Hematopoietic multipotent progenitor cell treated with erythropoietin and hydrocortisone succinate and interleukin-3 and kit ligand, for 15 days (in vitro differentiated cells): ENCODE measurements at regions not wholly inside any gene's neighbourhood (a gene's known extent, or its start where the extent isn't known, plus 50 kb on each side); places are given as distances from the start of the nearest gene placed in this dataset.
"Not testable (repeated sequence)": the region's sequence is repeated elsewhere in the genome, so short reads cannot be mapped to it uniquely, and the experiment has no call there.

ENCODE experiments used
- DNase-seq: peaks from one replicate; pipeline ENCODE4 v3.0.0-alpha.2; 2015; ENCODE audit warnings: low spot score

- no peak for DNase-seq
Measured at GRCh38 chr5:68991279-68992084, 102.3 kb upstream of the SLC30A5 start.

GRCh38 chr5:68994645-68995044, 99.2 kb upstream of the SLC30A5 start:
- no peak for DNase-seq

GRCh38 chr5:68995845-68996545, 97.8 kb upstream of the SLC30A5 start:
- no peak for DNase-seq

DNA sequence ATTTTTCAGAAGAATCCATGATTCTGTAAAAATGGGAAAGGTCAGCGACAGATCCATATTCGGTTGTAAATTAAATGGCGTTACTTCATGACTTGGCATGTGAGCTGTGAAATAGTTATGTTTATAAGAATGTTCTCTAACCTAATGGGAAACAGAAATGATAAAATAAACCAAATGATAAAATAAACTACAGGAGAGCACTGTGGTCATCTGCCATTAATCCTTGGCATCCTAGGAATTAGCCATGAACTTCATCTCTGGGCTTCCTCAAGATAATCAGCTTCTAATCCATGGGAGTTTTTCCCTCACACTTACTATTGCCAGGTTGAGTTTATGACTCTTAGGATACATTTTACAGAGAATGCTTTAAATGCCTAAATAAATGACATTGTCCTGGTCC, 94.6 kb upstream of the SLC30A5 start:
- no peak for DNase-seq

DNA sequence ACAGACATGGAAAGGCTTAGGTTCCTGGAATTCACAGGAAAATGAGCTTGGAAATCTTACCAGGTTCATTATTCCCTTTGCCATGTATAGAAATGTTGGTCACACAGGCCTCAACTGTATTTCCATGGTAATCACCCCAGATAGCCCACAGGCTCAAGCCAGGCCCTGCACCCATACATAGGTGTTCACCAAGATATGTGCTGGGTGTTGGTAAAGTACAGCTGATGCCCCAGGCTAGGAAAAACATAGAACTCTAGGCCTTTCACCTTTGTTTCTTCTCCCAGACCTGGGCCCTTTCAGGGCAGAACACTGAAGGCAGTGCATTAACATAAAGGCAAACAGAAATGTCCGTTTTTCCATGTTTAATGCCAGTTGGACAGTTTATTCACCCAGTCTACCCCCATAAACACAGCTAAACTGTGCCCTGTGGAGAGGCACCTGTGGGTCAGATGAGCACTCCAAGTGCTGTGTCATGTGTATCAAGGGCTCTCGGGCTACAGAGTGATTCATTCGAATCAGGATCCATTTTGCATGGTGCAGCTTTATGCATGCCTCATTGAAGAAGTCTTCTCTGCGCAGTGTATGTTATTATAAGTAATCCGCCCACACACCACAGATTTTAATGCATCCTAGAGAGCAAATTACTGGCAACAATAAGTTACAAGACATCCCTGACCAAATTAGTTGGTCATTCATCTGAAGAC, 93.4 kb upstream of the SLC30A5 start:
- no peak for DNase-seq

DNA sequence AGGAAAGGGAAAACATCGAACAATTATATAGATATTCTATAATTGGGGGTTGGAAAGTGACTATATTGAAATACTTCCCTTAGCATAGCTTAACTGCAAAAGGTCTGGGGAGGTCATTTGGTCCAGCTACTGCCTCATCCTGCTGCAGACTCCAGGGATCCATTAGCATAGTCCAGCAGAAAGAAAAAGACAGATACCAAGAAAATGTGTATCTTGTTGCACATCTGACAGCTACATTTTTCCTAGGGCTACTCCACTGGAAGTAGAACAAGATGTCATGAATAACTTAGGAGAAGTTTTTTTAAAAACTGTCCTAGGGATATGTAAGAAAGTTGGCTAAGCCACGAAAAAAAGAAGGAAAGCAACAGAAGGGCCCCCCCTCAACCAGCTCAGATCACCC, 92.9 kb upstream of the SLC30A5 start:
- no peak for DNase-seq

- DNase-seq = no peak
Measured at GRCh38 chr5:69001627-69002026, 92.2 kb upstream of the SLC30A5 start.

DNA sequence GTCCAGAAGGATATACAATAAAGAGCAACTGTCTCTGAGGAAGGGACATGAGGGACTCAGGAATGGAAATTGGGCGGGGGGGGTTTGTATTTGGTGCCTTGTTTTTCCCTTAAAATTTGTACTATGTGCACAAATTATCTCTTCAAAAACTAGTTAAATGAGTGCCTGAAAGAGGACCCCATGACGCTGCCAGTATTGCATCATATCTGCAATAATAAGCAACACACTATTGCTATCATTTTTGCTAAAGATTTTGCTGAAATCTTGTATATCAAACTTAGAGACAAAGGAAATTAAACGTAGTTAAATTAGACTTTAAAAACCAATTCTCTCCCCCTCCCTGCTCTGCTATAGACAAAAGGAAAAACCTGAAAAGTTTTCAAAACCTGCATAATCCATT, 89.7 kb upstream of the SLC30A5 start:
- no peak for DNase-seq

DNA sequence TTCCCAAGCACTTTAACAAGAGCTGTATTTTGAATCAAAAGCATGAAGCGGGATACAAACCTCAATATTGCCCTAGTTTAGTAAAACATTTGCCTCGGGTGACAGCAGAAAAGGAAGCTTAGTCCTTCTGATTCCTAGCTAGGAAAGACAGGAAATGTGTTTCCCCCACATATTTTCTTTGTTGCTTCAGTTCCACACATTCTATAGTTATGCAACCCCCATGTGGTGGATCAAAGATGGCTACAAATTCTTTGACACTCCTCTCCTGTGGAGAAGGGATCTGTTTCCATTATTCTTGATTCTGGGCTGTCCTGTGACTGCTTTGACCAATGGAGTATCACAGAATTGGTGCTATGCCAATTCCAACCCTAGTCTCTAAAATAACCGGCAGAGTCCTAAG, 89.1 kb upstream of the SLC30A5 start:
- DNase-seq = no peak

DNA sequence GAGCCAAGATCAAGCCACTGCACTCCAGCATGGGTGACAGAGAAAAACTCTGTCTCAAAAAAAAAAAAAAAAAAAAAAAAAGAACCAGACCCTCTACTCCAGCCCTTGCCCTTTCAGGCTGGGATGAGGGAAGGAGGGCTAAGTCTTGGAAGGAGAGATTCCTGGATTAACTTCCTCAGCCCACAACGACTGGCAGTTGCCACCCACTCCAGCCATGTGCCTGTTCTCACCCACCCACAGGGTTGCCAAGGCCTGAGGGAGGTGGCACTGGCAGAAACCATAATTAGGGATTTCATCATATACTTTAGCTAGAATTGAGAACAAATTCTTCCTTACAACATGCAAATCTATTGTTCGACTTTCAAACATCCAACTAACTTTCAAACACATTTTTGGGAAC, 87.8 kb upstream of the SLC30A5 start:
- DNase-seq = no peak

GRCh38 chr5:69007163-69007562, 86.7 kb upstream of the SLC30A5 start:
- DNase-seq = no peak

GRCh38 chr5:69007726-69008368, 86.0 kb upstream of the SLC30A5 start:
- DNase-seq = peak; percentile 44

DNA sequence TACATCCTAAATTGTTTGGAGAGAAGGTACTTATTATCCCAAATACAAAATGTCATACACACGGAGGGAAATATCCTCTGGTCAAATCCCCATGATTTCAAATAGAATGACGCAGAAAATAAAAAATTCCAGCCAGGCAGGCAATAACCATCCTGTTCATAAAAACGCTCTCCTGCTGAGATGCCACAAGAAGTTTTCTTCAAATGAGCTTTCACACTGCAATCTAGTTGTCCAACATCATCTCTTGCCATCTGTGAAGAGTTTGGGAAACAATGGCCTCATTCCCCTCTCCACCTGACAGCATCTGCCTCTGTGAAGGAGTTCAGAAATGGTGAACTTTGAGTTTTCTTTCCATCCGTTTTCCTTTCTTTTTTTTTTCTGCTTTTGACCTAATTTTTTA, 83.3 kb upstream of the SLC30A5 start:
- DNase-seq = no peak

- no peak for DNase-seq
Measured at GRCh38 chr5:69011910-69012309, 81.9 kb upstream of the SLC30A5 start.

DNA sequence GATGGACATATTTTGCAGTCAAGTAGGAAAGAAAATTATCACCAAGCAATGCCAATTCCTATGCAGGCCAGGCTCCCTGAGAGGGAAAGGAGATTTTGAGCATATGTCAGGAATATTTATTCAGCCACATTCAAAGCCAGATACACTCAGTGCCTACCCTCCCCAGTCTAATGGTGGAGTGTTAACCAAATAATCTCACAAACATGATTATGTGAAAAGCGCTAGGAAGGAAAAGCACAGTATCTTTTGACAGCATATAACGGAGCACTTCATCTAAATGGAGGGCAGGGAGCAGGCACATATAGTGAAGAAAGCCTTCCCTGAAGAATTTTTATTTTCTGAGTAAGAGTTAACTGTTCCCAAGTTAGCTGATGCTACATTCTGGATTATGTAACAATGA, 80.3 kb upstream of the SLC30A5 start:
- DNase-seq = no peak

DNA sequence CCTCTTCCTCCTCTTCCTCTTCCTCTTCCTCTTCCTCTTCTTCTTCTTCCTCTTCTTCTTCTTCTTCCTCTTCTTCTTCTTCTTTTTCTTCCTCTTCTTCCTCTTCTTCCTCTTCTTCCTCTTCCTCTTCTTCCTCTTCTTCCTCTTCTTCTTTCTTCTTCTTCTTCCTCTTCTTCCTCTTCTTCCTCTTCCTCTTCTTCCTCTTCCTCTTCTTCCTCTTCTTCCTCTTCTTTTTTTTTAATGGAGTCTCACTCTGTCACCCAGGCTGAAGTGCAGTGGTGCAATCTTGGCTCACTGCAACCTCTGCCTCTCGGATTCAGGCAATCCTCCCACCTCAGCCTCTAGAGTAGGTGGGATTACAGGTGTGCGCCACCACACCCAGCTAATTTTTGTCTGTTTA, 79.8 kb upstream of the SLC30A5 start:
- not testable (repeated sequence) for DNase-seq

GRCh38 chr5:69019668-69020375, 74.0 kb upstream of the SLC30A5 start:
- no peak for DNase-seq

DNA sequence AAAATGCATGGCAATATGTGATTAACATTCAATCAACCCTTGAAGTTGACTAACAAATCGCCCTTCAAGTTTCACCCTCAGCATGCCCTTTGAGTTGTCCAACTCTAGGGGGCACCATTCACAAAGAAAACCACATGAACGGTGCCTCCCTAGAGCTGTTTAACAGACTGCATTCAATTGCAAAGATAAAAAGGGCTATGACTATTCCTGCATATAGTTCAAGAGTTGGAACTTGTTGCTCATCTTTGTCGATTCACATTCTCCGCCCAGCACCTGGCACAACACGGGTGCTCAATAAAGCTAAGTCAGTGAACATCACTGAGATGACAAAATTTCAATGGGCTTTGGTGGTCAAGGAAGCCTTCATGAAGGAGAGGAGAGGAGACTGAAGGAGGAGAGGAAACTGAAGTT, 69.6 kb upstream of the SLC30A5 start:
- peak; percentile 56 for DNase-seq

DNA sequence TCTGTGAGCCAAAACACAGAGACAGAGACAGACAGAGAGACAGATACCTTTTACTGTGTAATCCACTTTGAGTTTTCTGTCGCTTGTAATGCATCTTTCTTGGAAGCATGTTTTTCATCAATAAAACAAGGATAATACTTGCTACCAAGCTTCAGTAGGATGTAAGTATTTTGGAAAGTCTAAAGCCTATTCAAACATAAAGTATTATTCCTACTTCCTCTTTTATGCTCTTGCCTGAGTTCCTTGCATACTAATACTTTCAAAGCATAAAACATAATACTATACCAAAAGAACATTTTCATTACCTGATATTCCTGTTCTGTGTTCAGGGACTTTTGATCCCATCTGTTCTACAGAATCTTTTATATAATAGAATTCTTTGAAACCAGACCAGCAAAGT, 64.5 kb upstream of the SLC30A5 start:
- DNase-seq = no peak

GRCh38 chr5:69030358-69031062, 63.3 kb upstream of the SLC30A5 start:
- DNase-seq = no peak

GRCh38 chr5:69032009-69032408, 61.8 kb upstream of the SLC30A5 start:
- DNase-seq = no peak
